ENCODE measurements at regions not wholly inside any gene's neighbourhood (a gene's known extent, or its start where the extent isn't known, plus 50 kb on each side); places are given as distances from the start of the nearest gene placed in this dataset.

- Histone ChIP-seq H3K27me3 (ENCODE audit: control insufficient read depth in 2 of 2, insufficient read depth in 1 of 2, low read length in 1 of 2) (no peaks in the 10 kb centered on the region), H3K4me3 (ENCODE audit: low read length in 2 of 2) (no peak overlapping the region), H3K36me3 (ENCODE audit: control insufficient read depth in 2 of 2, insufficient read depth in 2 of 2, low read length in 1 of 2) (no peaks in the 10 kb centered on the region), H3K27ac (ENCODE audit: low read depth in 1 of 2, low read length in 1 of 2) (no peak overlapping the region), H3K4me1 (ENCODE audit: control insufficient read depth in 2 of 2, insufficient read depth in 2 of 2, low read length in 2 of 2) (no peaks in the 10 kb centered on the region), H3K9me3 (ENCODE audit: control insufficient read depth in 2 of 2, insufficient read depth in 1 of 2, low read length in 1 of 2) (no peaks in the 10 kb centered on the region)
- no peak for DNase-seq (ENCODE audit: low read depth in 6 of 9, low spot score in 9 of 9)
- 99% methylated on average over 2 of the region's 2 CpGs for WGBS
Observed at GRCh38 chr5:93101661-93102060, 479.4 kb downstream of the NR2F1-AS1 start.

- DNase-seq (ENCODE audit: low read depth in 6 of 9, low spot score in 9 of 9) = no peak
- Histone ChIP-seq H3K27ac (ENCODE audit: low read depth in 1 of 2, low read length in 1 of 2) (no peak overlapping the region), H3K9me3 (ENCODE audit: control insufficient read depth in 2 of 2, insufficient read depth in 1 of 2, low read length in 1 of 2) (no peaks in the 10 kb centered on the region), H3K4me3 (ENCODE audit: low read length in 2 of 2) (no peak overlapping the region), H3K27me3 (ENCODE audit: control insufficient read depth in 2 of 2, insufficient read depth in 1 of 2, low read length in 1 of 2) (no peaks in the 10 kb centered on the region), H3K4me1 (ENCODE audit: control insufficient read depth in 2 of 2, insufficient read depth in 2 of 2, low read length in 2 of 2) (no peaks in the 10 kb centered on the region), H3K36me3 (ENCODE audit: control insufficient read depth in 2 of 2, insufficient read depth in 2 of 2, low read length in 1 of 2) (no peaks in the 10 kb centered on the region)
Observed at GRCh38 chr5:93100976-93101375, 480.0 kb downstream of the NR2F1-AS1 start.

- no peaks in the 10 kb centered on the region for H3K4me1 ChIP-seq (ENCODE audit: control insufficient read depth in 2 of 2, insufficient read depth in 2 of 2, low read length in 2 of 2)
- no peaks in the 10 kb centered on the region for H3K9me3 ChIP-seq (ENCODE audit: control insufficient read depth in 2 of 2, insufficient read depth in 1 of 2, low read length in 1 of 2)
- no peak overlapping the region for H3K4me3 ChIP-seq (ENCODE audit: low read length in 2 of 2)
- H3K27me3 ChIP-seq (ENCODE audit: control insufficient read depth in 2 of 2, insufficient read depth in 1 of 2, low read length in 1 of 2) = no peaks in the 10 kb centered on the region
- no peaks in the 10 kb centered on the region for H3K36me3 ChIP-seq (ENCODE audit: control insufficient read depth in 2 of 2, insufficient read depth in 2 of 2, low read length in 1 of 2)
- H3K27ac ChIP-seq (ENCODE audit: low read depth in 1 of 2, low read length in 1 of 2) = no peak overlapping the region
- no peak for DNase-seq (ENCODE audit: low read depth in 6 of 9, low spot score in 9 of 9)
Observed at GRCh38 chr5:93100428-93100827, 480.6 kb downstream of the NR2F1-AS1 start.

GRCh38 chr5:93099902-93100347, 481.1 kb downstream of the NR2F1-AS1 start:
- no peaks in the 10 kb centered on the region for H3K27me3 ChIP-seq (ENCODE audit: control insufficient read depth in 2 of 2, insufficient read depth in 1 of 2, low read length in 1 of 2)
- no peak overlapping the region for H3K4me3 ChIP-seq (ENCODE audit: low read length in 2 of 2)
- no peaks in the 10 kb centered on the region for H3K9me3 ChIP-seq (ENCODE audit: control insufficient read depth in 2 of 2, insufficient read depth in 1 of 2, low read length in 1 of 2)
- H3K4me1 ChIP-seq (ENCODE audit: control insufficient read depth in 2 of 2, insufficient read depth in 2 of 2, low read length in 2 of 2) = no peaks in the 10 kb centered on the region
- DNase-seq (ENCODE audit: low read depth in 6 of 9, low spot score in 9 of 9) = no peak
- 75% methylated on average over 4 of the region's 4 CpGs for WGBS
- H3K36me3 ChIP-seq (ENCODE audit: control insufficient read depth in 2 of 2, insufficient read depth in 2 of 2, low read length in 1 of 2) = no peaks in the 10 kb centered on the region
- no peak overlapping the region for H3K27ac ChIP-seq (ENCODE audit: low read depth in 1 of 2, low read length in 1 of 2)

DNA sequence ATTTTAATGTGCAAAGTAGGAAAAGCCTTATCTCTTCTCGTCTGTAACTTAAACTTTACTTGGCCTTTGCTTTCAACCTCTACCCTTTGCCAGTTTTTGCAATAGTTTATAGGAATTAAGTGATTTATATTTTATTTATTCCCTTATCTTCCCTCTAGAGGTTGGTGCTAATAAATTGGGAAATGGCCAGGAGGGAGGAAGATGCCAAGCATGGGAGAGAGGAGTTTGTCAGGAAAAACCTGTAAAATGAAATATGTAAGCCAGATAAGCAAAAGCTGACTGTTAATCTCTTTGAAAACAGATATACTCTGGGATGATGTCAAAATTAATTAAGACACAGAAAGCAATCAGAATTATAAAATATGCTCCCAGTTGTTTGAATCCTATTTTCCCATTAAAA, 484.5 kb downstream of the NR2F1-AS1 start:
- Histone ChIP-seq H3K4me3 (ENCODE audit: low read length in 2 of 2) (no peak overlapping the region), H3K4me1 (ENCODE audit: control insufficient read depth in 2 of 2, insufficient read depth in 2 of 2, low read length in 2 of 2) (no peaks in the 10 kb centered on the region), H3K27me3 (ENCODE audit: control insufficient read depth in 2 of 2, insufficient read depth in 1 of 2, low read length in 1 of 2) (no peaks in the 10 kb centered on the region), H3K27ac (ENCODE audit: low read depth in 1 of 2, low read length in 1 of 2) (no peak overlapping the region), H3K36me3 (ENCODE audit: control insufficient read depth in 2 of 2, insufficient read depth in 2 of 2, low read length in 1 of 2) (no peaks in the 10 kb centered on the region), H3K9me3 (ENCODE audit: control insufficient read depth in 2 of 2, insufficient read depth in 1 of 2, low read length in 1 of 2) (no peaks in the 10 kb centered on the region)
- DNase-seq (ENCODE audit: low read depth in 6 of 9, low spot score in 9 of 9) = no peak
- whole genome bisulfite sequencing = 83% methylated on average over 1 of the region's 1 CpG

- H3K4me1 ChIP-seq (ENCODE audit: control insufficient read depth in 2 of 2, insufficient read depth in 2 of 2, low read length in 2 of 2) = no peaks in the 10 kb centered on the region
- no peaks in the 10 kb centered on the region for H3K9me3 ChIP-seq (ENCODE audit: control insufficient read depth in 2 of 2, insufficient read depth in 1 of 2, low read length in 1 of 2)
- no peak overlapping the region for H3K4me3 ChIP-seq (ENCODE audit: low read length in 2 of 2)
- H3K27me3 ChIP-seq (ENCODE audit: control insufficient read depth in 2 of 2, insufficient read depth in 1 of 2, low read length in 1 of 2) = no peaks in the 10 kb centered on the region
- no peak overlapping the region for H3K27ac ChIP-seq (ENCODE audit: low read depth in 1 of 2, low read length in 1 of 2)
- no peaks in the 10 kb centered on the region for H3K36me3 ChIP-seq (ENCODE audit: control insufficient read depth in 2 of 2, insufficient read depth in 2 of 2, low read length in 1 of 2)
- 83% methylated on average over 2 of the region's 2 CpGs for WGBS
- no peak for DNase-seq (ENCODE audit: low read depth in 6 of 9, low spot score in 9 of 9)
Observed at GRCh38 chr5:93092349-93093105, 488.5 kb downstream of the NR2F1-AS1 start.

- DNase-seq (ENCODE audit: low read depth in 6 of 9, low spot score in 9 of 9) = no peak
- H3K27ac ChIP-seq (ENCODE audit: low read depth in 1 of 2, low read length in 1 of 2) = no peak overlapping the region
- no peaks in the 10 kb centered on the region for H3K36me3 ChIP-seq (ENCODE audit: control insufficient read depth in 2 of 2, insufficient read depth in 2 of 2, low read length in 1 of 2)
- no peaks in the 10 kb centered on the region for H3K4me1 ChIP-seq (ENCODE audit: control insufficient read depth in 2 of 2, insufficient read depth in 2 of 2, low read length in 2 of 2)
- 73% methylated on average over 5 of the region's 5 CpGs for WGBS
- H3K27me3 ChIP-seq (ENCODE audit: control insufficient read depth in 2 of 2, insufficient read depth in 1 of 2, low read length in 1 of 2) = no peaks in the 10 kb centered on the region
- H3K9me3 ChIP-seq (ENCODE audit: control insufficient read depth in 2 of 2, insufficient read depth in 1 of 2, low read length in 1 of 2) = no peaks in the 10 kb centered on the region
- H3K4me3 ChIP-seq (ENCODE audit: low read length in 2 of 2) = no peak overlapping the region
Observed at GRCh38 chr5:93090698-93091097, 490.3 kb downstream of the NR2F1-AS1 start.

DNA sequence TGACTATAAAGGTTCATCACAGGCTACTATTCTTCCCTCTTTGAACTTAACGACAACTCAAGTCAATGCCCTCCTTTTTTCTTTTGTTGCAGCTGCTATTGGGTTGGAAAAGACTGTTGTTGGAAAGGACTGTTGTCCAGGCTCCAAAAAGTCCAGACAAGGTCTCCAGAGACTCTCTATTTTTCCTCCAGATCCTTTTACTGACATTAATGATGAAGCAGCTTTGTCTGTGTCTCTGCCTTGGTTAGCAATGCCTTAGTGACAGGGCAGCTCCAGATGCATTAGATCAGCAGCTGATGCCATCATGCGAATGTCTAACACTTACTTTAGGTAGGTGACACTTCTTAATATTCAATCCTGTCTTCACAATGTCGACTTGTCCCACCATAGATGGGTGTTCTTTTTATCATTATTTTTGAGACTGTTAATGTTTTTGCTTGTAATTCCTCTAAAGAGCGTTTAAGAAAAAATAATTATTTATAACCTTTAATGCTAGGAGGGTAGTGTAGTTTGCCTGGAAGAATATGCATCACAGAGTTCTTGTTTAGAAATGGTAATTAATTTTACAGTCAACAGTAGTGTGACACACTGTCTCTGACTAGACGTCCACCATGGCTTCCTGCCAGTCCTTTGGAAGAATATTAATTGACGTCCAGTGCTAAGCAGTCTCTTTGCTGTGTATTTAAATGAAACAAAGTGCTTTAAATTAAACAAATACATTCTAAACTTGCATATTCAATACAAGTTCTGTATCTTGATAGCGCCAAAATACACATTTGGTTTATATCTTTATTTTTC, 492.2 kb downstream of the NR2F1-AS1 start:
- H3K9me3 ChIP-seq (ENCODE audit: control insufficient read depth in 2 of 2, insufficient read depth in 1 of 2, low read length in 1 of 2) = no peaks in the 10 kb centered on the region
- H3K4me1 ChIP-seq (ENCODE audit: control insufficient read depth in 2 of 2, insufficient read depth in 2 of 2, low read length in 2 of 2) = no peaks in the 10 kb centered on the region
- WGBS = 85% methylated on average over 7 of the region's 7 CpGs
- no peak for DNase-seq (ENCODE audit: low read depth in 6 of 9, low spot score in 9 of 9)
- H3K4me3 ChIP-seq (ENCODE audit: low read length in 2 of 2) = no peak overlapping the region
- no peaks in the 10 kb centered on the region for H3K27me3 ChIP-seq (ENCODE audit: control insufficient read depth in 2 of 2, insufficient read depth in 1 of 2, low read length in 1 of 2)
- no peaks in the 10 kb centered on the region for H3K36me3 ChIP-seq (ENCODE audit: control insufficient read depth in 2 of 2, insufficient read depth in 2 of 2, low read length in 1 of 2)
- no peak overlapping the region for H3K27ac ChIP-seq (ENCODE audit: low read depth in 1 of 2, low read length in 1 of 2)

- Histone ChIP-seq H3K27me3 (ENCODE audit: control insufficient read depth in 2 of 2, insufficient read depth in 1 of 2, low read length in 1 of 2) (no peaks in the 10 kb centered on the region), H3K9me3 (ENCODE audit: control insufficient read depth in 2 of 2, insufficient read depth in 1 of 2, low read length in 1 of 2) (no peaks in the 10 kb centered on the region), H3K36me3 (ENCODE audit: control insufficient read depth in 2 of 2, insufficient read depth in 2 of 2, low read length in 1 of 2) (no peaks in the 10 kb centered on the region), H3K4me3 (ENCODE audit: low read length in 2 of 2) (no peak overlapping the region), H3K4me1 (ENCODE audit: control insufficient read depth in 2 of 2, insufficient read depth in 2 of 2, low read length in 2 of 2) (no peaks in the 10 kb centered on the region), H3K27ac (ENCODE audit: low read depth in 1 of 2, low read length in 1 of 2) (no peak overlapping the region)
- DNase-seq (ENCODE audit: low read depth in 6 of 9, low spot score in 9 of 9) = no peak
- 89% methylated on average over 3 of the region's 3 CpGs for WGBS
Observed at GRCh38 chr5:93087326-93087725, 493.7 kb downstream of the NR2F1-AS1 start.
